NCI-H1436 treated with DMSO at 0.1 percent for 48 hours (cell line): ENCODE measurements at regions not wholly inside any gene's neighbourhood (a gene's known extent, or its start where the extent isn't known, plus 50 kb on each side); places are given as distances from the start of the nearest gene placed in this dataset.
"Not testable (repeated sequence)": the region's sequence is repeated elsewhere in the genome, so short reads cannot be mapped to it uniquely, and the experiment has no call there.

Experiments used
- DNase-seq: peaks from one replicate; lab custom pipeline; 2025; lab: John Stamatoyannopoulos, UW

DNA sequence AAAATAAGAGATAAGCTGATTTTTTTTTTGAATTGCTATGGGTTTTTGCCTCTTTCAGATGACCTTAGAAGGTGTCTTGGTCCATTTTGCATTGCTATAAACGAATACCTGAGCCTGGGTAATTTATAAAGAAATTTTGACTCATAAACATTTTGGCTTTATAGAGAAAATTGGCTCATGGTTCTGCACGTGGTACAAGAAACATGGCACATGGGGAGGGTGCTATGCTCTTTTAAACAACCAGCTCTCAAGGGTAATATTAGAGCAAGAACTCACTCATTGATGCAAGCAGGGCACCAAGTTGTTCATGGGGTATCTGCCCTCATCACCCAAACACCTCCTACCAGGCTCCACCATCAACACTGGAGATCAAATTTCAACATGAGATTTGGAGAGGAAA, 408.8 kb downstream of the NUP35 start:
- no peak for DNase-seq

- DNase-seq = no peak
Measured at GRCh38 chr2:183536290-183536689, 412.0 kb downstream of the NUP35 start.

DNA sequence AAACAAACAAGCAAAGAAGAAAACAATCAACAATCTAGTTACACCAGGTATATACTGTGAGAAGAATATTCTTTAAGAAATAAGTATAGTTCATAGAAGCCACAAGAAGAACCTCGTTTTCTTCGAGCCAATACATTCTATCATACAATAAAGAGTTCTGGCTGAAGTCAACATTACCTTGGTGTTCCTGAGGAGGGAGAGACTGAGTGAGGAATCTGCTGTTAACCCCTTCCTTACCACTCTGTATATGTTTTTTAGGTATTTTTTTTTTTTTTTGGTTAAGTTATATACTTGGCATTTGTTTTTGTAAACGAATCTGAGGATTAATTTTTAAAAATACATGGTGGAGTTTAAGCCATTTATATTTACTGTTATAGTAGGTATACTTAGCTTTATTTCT, 412.5 kb downstream of the NUP35 start:
- DNase-seq = no peak

GRCh38 chr2:183541766-183542165, 417.5 kb downstream of the NUP35 start:
- DNase-seq = no peak

DNA sequence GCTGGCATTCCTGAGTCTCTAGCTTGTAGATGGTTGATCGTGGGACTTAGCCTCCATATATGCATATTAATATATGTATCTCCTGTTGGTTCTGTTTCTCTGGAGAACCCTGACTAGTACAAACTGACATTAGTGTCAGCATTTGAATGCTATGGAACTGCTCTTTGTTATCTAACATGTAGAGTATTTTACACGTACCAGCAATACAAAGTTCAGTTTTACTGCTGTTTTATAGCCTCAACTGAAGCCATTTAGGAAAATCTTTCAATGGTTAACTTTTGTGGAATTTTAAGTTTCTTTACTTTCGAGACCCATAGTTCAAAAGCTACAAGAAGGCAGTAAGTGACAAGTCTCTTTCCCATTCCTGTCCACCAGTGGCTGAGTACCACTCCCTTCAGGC, 418.4 kb downstream of the NUP35 start:
- no peak for DNase-seq

- no peak for DNase-seq
Measured at GRCh38 chr2:183543222-183543621, 419.0 kb downstream of the NUP35 start.

DNA sequence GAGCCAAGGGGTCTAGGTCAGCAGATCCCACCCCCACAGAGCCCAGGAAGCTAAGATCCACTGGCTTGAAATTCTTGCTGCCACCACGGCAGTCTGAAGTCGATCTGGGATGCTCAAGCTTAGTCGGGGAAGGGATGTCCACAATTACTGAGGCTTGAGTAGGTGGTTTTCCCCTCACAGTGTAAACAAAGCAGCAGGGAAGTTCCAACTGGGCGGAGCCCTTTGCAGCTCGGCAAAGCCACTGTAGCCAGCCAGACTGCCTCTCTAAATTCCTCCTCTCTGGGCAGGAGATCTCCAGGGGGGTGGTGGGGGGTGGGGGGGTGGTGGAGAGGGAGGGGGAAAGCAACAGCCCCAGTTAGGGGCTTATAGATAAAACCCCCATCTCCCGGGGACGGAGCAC, 419.5 kb downstream of the NUP35 start:
- DNase-seq = no peak

DNA sequence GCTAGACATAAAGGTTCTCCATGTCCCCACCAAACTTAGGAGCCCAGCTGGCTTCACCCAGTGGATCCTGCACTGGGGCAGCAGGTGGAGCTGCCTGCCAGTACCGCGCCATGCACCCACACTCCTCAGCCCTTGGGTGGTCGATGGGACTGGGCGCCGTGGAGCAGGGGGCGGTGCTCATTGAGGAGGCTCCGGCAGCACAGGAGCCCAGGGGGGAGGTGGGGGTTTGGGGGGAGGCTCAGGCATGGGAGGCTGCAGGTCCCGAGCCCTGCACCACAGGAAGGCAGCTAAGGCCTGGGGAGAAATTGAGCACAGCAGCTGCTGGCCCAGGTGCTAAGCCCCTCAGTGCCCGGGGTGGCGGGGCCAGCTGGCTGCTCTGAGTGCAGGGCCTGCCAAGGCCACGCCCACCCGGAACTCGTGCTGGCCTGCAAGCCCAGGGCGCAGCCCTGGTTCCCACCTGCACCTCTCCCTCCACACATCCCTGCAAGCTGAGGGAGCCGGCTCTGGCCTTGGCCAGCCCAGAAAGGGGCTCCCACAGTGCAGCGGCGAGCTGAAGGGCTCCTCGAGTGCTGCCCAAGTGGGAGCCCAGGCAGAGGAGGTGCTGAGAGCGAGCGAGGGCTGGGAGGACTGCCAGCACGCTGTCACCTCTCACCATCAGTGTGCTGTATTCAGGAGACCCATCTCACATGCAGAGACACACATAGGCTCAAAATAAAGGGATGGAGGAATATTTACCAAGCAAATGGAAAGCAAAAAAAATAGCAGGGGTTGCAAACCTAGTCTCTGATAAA, 422.5 kb downstream of the NUP35 start:
- not testable (repeated sequence) for DNase-seq

DNA sequence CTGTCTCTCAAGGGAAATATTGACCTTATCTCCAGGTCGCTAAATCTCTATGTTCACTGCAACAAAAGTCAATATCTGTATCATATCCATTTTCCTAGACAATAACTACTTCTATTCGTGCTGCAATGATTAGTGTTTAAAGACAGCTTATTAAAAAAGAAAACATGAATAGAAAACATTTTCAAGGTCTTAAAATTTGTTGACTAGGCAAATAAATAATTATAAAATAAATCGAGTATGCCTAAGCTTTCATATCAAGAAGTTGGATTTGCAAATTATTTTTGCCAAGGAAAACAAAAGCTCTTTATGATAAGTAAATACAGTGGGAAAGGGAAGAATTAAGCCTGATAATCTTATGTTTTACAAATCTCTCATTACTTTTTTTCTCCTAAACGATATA, 428.5 kb downstream of the NUP35 start:
- no peak for DNase-seq

GRCh38 chr2:183564726-183565125, 440.5 kb downstream of the NUP35 start:
- DNase-seq = no peak

DNA sequence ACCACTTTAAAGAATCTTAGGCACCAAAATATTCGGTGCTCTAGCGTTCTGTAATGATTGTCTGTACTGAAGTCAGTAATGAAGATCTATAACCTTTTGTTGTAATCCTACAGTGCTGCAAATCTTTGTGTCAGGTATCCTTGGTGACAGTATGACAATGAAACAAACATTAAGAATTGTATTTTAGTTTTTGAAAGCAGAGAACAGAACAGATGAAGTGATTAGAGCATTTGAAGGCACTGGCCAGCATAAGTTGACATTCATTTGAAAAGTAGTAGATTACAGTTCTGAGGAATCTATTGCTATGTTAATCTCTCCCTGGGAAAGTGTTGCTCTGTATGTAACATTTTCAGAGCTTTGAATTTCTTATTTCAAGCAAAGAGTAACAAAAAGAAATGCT, 451.2 kb downstream of the NUP35 start:
- DNase-seq = no peak

DNA sequence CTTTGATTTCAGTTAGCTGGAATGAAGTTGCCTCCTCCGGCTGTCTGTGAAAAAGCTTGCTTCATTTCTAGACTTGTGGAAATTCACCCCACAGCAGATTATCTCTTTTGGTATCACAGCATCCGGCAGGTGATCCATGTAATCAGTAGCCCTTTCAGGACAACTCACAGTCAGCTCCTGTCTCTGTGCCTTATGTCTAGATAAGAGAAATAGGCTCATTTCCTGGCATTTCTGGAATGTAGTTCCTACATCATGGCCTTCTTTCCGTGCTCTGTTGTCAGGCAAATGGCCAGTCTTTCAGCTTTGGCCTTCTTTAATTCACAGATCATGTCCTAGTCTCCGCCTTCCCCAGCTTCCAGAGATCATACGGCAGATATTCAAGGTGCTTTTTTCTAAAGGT, 455.4 kb downstream of the NUP35 start:
- no peak for DNase-seq

- DNase-seq = no peak
Measured at GRCh38 chr2:183592271-183592670, 468.0 kb downstream of the NUP35 start.

DNA sequence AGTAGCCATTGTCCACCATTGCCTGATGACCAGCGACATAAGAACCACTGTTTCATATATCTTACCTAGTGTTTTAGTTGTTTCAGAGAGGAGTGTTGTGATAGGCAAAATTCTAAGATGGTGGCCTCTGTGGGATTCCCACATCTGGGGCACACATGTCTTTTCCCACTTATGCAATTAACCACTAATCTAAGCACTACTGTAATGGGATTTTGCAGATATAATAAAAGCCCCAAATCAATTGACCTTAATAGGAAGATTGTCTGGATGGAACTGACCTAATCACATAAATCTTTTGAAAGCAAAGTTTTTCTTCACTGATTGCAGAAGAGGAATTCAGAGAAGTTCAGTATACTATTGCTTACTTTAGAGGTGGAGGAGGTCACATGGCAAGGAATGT, 469.9 kb downstream of the NUP35 start:
- no peak for DNase-seq

DNA sequence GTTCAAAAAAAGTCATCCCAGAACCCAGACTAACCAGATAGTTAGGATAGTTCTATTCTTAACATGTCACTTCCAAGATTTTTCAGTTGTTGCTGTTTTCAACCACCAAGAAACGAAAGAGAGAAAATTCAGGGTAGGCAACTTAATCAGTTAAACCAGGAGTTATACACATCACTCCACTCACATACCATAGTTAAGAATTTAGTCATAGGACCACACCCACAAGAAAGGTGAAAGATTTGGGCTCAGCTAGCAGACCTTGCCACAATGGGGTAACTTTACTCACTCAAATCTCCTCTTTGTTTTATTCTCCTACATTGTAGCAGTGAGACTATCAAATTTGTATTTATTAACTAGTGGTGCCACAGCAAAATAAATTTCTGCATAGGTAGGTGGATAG, 473.6 kb downstream of the NUP35 start:
- no peak for DNase-seq

DNA sequence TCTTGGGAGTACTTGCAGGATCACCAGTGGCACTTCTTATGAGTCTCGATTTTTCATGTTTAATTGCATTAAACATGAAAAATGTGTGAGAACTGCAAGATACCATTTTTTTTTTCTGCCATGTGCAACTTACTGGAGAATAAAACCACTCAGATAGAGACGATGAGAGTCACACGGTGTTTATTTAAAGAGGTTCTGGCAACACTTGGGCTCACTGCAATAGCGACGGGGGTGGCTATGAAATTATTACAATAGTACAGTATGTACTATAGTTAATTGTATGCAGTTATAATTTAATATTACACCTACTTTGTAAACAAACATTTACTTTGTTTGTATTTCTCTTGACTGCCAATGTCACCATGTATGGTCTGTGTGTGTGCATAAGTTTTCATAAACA, 479.8 kb downstream of the NUP35 start:
- no peak for DNase-seq

DNA sequence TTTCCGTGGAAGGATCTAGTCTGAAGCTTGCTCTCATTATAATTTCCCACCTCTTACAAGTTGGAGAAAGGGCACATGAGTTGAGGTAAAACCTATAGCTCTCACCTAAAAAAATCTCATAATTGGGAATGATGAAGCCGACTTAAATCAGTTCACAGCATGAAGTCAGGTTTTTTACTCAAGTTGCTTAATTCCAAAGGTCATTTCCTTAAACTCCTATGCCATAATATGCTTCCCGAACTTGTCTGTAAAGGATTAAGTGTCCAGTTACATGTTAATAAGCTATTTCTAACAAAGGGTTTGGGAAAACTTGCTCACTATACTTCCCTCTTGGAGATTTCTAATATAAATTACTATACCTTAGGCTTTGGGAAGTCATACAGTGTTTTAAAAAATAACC, 481.2 kb downstream of the NUP35 start:
- no peak for DNase-seq

DNA sequence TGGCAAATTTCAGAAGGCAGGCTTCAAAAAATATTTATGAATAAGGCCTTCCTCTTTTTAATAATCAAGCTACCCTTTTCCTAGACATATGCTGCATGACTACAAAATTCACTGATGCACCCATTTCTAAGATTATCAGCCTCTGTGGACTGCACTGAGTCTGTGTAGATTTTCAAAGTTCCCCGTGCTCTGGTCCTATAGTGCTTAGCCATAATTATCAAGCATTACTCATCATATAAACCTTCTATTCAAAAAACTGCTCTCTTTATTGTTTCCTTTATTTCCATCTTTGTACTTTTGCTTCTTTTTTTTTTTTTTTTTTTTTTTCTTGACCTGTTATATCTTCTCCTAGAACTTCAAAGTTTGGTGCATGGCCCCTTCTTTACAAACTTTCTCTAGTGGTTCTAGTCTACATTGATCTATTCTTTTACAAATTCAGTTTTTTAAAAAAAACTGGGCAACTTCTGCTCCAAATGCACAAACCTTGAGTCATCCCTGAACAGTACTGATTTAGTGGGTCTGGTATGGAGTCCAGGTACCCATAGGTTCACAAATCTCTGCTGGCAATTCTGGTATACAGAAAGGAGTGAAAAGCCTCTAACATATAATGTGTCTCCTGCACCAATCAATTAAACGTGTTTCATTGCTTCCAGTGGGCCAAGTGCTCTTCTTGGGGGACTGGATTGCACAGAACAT, 481.9 kb downstream of the NUP35 start:
- no peak for DNase-seq

DNA sequence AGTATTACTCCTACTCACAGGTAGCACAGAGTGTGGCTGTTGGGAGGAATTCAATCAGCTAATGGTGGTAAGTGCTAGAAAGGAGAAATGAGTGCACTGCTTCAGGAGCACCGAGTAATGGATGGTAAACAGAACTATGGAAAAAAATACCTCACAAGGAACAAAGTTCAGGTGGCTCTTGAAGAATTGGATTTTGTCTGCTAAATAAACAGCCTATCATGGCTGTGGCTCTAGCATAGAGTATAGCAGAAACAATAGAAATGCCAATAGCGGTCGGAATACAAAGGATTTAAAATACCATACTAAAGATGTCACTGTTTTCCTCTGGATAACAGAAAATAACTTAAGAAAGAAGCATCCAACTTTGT, 482.5 kb downstream of the NUP35 start:
- no peak for DNase-seq

DNA sequence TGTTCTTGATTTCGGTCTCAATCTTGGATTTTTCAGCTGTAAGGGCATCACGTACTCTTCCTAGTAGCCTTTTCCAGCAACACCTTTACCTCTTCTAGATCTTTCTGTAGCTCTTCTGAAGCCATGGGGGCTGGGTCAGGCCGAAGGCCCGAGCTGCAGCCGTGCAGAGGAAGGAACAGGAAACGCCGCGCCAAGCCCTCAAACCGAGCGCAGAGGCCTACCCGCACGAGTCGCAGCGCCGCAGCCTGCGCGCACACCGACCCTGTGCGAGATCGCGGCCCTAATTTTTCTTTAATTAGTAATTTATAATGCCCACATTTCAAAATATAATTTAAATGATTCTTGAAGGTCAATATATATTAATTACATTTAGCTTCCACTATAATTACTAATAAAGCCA, 483.8 kb downstream of the NUP35 start:
- DNase-seq = no peak

DNA sequence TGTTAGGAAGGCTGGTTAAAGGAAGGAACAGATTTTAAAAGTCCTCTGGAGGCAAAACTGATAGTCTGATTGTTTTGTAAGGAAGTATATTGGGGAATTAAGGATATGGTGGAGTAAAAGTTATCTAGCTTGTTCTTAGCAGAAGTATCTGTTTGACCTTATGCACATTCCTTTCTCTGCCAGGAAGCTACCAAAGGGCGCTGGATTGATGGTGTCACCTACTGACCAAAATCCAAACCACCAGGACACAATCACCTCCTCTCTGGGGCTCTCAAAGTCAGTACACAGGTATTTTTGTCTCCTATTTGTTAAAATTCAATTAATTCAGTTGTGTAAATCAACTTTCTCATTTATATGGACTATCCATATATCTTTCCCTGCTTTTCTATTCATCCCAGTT, 484.5 kb downstream of the NUP35 start:
- DNase-seq = no peak

- no peak for DNase-seq
Measured at GRCh38 chr2:183610724-183611123, 486.5 kb downstream of the NUP35 start.

- no peak for DNase-seq
Measured at GRCh38 chr2:183614799-183615435, 490.7 kb downstream of the NUP35 start.
